SK-N-MC (cell line): ENCODE measurements at regions not wholly inside any gene's neighbourhood (a gene's known extent, or its start where the extent isn't known, plus 50 kb on each side); places are given as distances from the start of the nearest gene placed in this dataset.

Source experiments
- EZH2 ChIP-seq: fragments of 200-600 bp; sonication (generic); IDR thresholded peaks from one replicate; pipeline ENCODE4 v1.6.1; 2017; ENCODE audit warnings: antibody characterized with exemption
- POLR2AphosphoS5 ChIP-seq: IDR thresholded peaks from 2 replicates; pipeline ENCODE4 v1.6.1; 2012; ENCODE audit warnings: mild to moderate bottlenecking, low read depth, low read length, borderline replicate concordance

DNA sequence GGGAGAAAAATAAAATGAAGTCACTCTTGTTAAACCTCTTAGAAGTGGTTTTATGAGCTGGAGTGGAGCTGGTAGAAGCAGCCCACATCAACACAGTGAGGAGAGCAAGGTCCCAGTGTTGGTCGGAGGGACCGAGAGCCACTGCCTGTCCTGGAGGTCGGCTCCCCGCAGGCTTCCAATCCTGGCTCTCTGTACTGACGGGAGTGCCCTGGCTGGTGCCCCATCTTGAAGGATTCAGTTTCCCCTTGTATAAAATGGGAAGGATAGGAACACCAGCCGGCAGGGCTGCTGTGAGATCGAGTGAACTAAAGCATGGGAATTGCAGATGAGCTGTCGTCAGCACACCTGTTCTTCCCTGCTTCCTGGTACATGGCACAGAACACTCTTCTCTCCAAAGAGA, 104.3 kb upstream of the ID2 start:
- TF ChIP-seq POLR2AphosphoS5: no peak
- TF ChIP-seq EZH2: no peak
